ENCODE measurements at regions not wholly inside any gene's neighbourhood (a gene's known extent, or its start where the extent isn't known, plus 50 kb on each side); places are given as distances from the start of the nearest gene placed in this dataset.

DNA sequence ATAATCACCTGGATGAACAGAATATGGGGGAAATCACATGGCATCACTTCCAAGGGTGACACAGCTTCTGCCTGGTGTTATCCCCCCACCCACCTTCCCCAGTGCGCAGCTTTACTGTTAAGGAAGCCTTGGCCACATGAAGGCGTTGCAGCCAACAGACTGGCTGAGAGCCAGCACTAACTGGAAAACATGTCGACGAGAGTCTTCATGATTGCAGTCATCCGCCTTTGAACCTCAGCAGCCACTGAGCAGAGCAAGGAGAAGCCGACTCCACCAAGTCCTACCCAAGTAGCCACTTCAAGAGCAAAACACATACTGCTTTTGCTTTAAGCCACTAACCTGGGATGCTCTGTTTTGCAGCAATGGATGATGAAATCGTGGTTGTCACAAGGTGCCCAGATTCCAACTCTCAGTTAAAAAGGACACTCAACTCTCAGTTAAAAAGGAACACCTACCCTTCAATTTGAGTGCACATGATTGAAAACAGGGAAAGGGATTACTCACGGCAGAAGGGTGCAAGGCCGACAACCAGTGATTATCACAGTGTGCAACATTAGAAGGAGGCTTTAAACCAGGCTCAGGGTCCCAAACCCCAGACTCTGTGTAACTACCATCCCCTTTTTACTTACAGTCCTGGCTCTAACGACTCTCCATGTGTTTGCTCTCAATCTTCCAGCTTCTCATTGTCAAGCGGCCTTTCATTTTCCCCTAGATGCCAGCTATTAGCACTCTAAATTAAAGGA lies 149.1 kb downstream of the KLF12 start:
- no peak overlapping the region for H3K4me2 ChIP-seq (ENCODE audit: low read length)
- H3K36me3 ChIP-seq (ENCODE audit: control insufficient read depth, insufficient read depth, low read length): no peaks in the 10 kb centered on the region
- no peak overlapping the region for H2AFZ ChIP-seq
- H3K4me3 ChIP-seq (ENCODE audit: low read depth, low read length): no peak overlapping the region
- H3K27me3 ChIP-seq (ENCODE audit: control insufficient read depth, insufficient read depth, low read length): no peaks in the 10 kb centered on the region
- H3K4me1 ChIP-seq: no peaks in the 10 kb centered on the region
- H3K79me2 ChIP-seq: no peaks in the 10 kb centered on the region
- no peaks in the 10 kb centered on the region for H3K9me3 ChIP-seq (ENCODE audit: control insufficient read depth, low read length)
- TF ChIP-seq, protein P1, sequence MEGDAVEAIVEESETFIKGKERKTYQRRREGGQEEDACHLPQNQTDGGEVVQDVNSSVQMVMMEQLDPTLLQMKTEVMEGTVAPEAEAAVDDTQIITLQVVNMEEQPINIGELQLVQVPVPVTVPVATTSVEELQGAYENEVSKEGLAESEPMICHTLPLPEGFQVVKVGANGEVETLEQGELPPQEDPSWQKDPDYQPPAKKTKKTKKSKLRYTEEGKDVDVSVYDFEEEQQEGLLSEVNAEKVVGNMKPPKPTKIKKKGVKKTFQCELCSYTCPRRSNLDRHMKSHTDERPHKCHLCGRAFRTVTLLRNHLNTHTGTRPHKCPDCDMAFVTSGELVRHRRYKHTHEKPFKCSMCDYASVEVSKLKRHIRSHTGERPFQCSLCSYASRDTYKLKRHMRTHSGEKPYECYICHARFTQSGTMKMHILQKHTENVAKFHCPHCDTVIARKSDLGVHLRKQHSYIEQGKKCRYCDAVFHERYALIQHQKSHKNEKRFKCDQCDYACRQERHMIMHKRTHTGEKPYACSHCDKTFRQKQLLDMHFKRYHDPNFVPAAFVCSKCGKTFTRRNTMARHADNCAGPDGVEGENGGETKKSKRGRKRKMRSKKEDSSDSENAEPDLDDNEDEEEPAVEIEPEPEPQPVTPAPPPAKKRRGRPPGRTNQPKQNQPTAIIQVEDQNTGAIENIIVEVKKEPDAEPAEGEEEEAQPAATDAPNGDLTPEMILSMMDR (IDR thresholded peaks at IDR 0.05): no peak
- no peak overlapping the region for H3K9ac ChIP-seq
- no peak overlapping the region for H3K27ac ChIP-seq

DNA sequence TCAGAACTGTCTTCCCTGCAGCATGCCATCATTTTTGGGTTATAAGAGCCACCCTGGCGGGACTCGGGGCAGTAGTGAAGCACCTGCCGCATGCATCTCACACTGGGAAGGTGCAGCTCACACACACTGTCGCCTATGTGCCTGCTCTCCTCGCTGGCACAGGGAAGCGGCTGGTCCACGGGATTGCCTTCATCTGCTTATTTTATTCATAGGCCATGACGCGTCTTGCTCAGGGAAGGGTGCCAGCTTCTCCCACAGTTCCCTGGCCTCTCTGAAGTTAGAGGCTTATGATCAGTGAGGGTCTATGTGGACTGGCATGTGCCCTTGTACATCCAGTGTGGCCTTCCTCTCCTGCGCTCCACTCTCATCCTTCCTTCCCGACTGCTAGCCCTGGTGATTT lies 150.0 kb downstream of the KLF12 start:
- H3K4me2 ChIP-seq (ENCODE audit: low read length): no peak overlapping the region
- H3K27me3 ChIP-seq (ENCODE audit: control insufficient read depth, insufficient read depth, low read length): no peaks in the 10 kb centered on the region
- no peak overlapping the region for H3K9ac ChIP-seq
- no peaks in the 10 kb centered on the region for H3K36me3 ChIP-seq (ENCODE audit: control insufficient read depth, insufficient read depth, low read length)
- TF ChIP-seq, protein P1 (IDR thresholded peaks at IDR 0.05): no peak
- no peak overlapping the region for H3K27ac ChIP-seq
- H3K9me3 ChIP-seq (ENCODE audit: control insufficient read depth, low read length): no peaks in the 10 kb centered on the region
- no peak overlapping the region for H3K4me3 ChIP-seq (ENCODE audit: low read depth, low read length)
- H3K4me1 ChIP-seq: no peaks in the 10 kb centered on the region
- H2AFZ ChIP-seq: no peak overlapping the region
- H3K79me2 ChIP-seq: no peaks in the 10 kb centered on the region

DNA sequence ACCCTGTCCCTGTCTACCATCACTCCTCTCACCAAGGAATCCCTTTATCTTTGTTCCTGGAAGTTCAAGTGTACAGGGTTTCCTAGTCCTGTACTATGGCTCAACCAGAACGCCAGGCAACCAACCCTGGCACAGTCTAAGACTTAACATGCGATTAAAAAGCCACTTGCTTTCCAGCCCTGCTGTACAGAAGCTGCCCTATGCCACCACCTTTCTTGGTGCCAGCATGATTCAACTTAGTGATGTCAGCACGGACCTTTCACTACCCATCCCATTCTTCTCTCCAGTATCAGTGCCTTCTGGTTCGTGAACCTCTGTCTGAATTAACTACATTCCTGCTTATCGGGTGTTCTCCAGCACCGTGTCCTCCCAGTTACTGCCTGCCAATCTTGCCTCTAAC lies 151.1 kb downstream of the KLF12 start:
- H3K27me3 ChIP-seq (ENCODE audit: control insufficient read depth, insufficient read depth, low read length): no peaks in the 10 kb centered on the region
- H3K4me2 ChIP-seq (ENCODE audit: low read length): no peak overlapping the region

DNA sequence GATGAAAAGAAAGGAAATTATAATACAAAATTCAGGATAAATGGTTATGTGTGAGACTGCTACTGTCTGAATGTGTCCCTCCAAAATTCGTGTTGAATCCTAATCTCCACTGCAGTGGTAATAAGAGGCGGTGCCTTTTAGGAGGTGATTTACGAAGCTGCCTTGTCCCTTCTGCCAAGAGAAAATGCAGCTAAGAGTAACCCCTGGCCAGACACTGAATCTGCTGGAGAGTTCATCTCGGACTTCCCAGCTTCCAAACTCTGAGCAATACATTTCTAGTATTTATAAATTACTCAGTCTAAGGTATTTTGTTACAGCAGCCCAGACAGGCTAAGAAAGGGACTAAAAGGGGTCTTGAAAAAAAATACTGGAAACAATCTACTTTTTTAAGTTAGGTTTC lies 152.6 kb downstream of the KLF12 start:
- Histone ChIP-seq H3K27me3 (ENCODE audit: control insufficient read depth, insufficient read depth, low read length) (no peaks in the 10 kb centered on the region), H3K4me2 (ENCODE audit: low read length) (no peak overlapping the region), H3K36me3 (ENCODE audit: control insufficient read depth, insufficient read depth, low read length) (no peaks in the 10 kb centered on the region), H3K4me3 (ENCODE audit: low read depth, low read length) (no peak overlapping the region), H3K9ac (no peak overlapping the region), H3K27ac (no peak overlapping the region), H2AFZ (no peak overlapping the region), H3K9me3 (ENCODE audit: control insufficient read depth, low read length) (no peaks in the 10 kb centered on the region), H3K4me1 (no peaks in the 10 kb centered on the region), H3K79me2 (no peaks in the 10 kb centered on the region)
- TF ChIP-seq, protein P1 (IDR thresholded peaks at IDR 0.05): no peak

More for the DNA sequence above, 151.1 kb downstream of the KLF12 start:
- no peak overlapping the region for H3K27ac ChIP-seq
- H3K36me3 ChIP-seq (ENCODE audit: control insufficient read depth, insufficient read depth, low read length): no peaks in the 10 kb centered on the region
- no peak overlapping the region for H3K4me3 ChIP-seq (ENCODE audit: low read depth, low read length)
- TF ChIP-seq, protein P1 (IDR thresholded peaks at IDR 0.05): no peak
- H3K79me2 ChIP-seq: no peaks in the 10 kb centered on the region
- no peak overlapping the region for H2AFZ ChIP-seq
- no peaks in the 10 kb centered on the region for H3K4me1 ChIP-seq
- no peaks in the 10 kb centered on the region for H3K9me3 ChIP-seq (ENCODE audit: control insufficient read depth, low read length)
- H3K9ac ChIP-seq: no peak overlapping the region

DNA sequence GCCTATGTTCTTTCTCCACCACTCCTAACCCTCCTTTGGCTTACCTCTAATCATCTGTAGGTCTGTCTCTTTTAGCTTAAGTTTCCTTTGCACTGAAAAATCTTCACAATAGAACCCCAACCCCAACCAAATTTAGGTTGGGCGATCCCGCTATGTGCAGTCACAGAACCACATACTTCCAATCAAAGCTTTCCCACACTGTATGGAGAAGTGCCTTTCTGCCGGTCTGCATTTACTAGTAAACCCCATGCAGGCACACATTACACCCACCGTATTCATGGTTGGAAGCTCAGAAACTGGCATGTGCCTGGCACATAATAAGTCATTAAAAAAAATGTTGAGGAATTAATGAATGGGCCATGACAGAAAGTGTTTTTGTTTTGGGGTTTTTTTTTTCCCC lies 158.4 kb downstream of the KLF12 start:
- Histone ChIP-seq H3K79me2 (no peaks in the 10 kb centered on the region), H3K4me1 (no peaks in the 10 kb centered on the region), H3K4me3 (ENCODE audit: low read depth, low read length) (no peak overlapping the region), H3K27ac (no peak overlapping the region), H2AFZ (no peak overlapping the region), H3K9me3 (ENCODE audit: control insufficient read depth, low read length) (no peaks in the 10 kb centered on the region), H3K4me2 (ENCODE audit: low read length) (no peak overlapping the region), H3K9ac (no peak overlapping the region), H3K36me3 (ENCODE audit: control insufficient read depth, insufficient read depth, low read length) (no peaks in the 10 kb centered on the region), H3K27me3 (ENCODE audit: control insufficient read depth, insufficient read depth, low read length) (no peaks in the 10 kb centered on the region)
- TF ChIP-seq, protein P1 (IDR thresholded peaks at IDR 0.05): no peak
